ENCODE measurements at regions not wholly inside any gene's neighbourhood (a gene's known extent, or its start where the extent isn't known, plus 50 kb on each side); places are given as distances from the start of the nearest gene placed in this dataset.

GRCh38 chr12:128077211-128077916 lies 189.6 kb upstream of the TMEM132C start:
- no peak for TF ChIP-seq CTCF (IDR thresholded peaks at IDR 0.05)
- no peak for TF ChIP-seq EZH2 (IDR thresholded peaks at IDR 0.05)
